ENCODE measurements at regions not wholly inside any gene's neighbourhood (a gene's known extent, or its start where the extent isn't known, plus 50 kb on each side); places are given as distances from the start of the nearest gene placed in this dataset.

DNA sequence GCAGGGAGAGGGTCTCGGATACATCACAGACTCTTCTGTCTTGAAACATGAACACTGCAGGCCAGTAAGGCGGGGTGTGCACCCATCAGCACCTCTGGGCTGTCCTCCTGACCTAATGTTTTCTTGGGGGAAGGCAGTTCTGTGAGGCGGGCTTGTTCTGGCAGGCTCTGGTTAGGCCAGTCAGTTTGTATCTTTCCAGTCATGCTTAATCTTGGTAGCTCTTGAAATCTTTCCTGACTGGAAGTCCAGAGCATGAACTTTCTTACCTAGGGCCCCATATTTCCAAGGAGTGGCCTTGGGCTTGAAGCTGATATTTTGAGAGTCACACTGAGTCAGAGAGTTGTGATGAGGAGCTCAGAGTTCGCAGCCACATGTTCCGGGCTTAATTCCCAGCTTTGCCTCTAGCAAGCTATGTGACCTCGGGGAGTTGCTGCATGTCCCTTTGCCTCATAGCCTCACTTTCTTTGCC lies 54.2 kb upstream of the RASSF6 start:
- 57% methylated on average over 6 of the region's 6 CpGs for WGBS (ENCODE audit: insufficient coverage, insufficient replicate concordance, low lambda C conversion rate, missing lambda C conversion rate)
- ChIA-PET SMC1A (ENCODE audit: uncharacterized antibody, unreplicated experiment) (interaction anchor here (0.6 to 3.1 kb wide), 9 partner anchors 8 to 459 kb away, joined by 3 to 9 read pairs (median 3); no protein-coding TSS in a partner anchor), POLR2A (interaction anchor here (0.6 kb wide), 1 partner anchor 42 kb away, joined by 3 read pairs; no protein-coding TSS in a partner anchor), RAD21 (ENCODE audit: unreplicated experiment) (interaction anchor here (0.6 to 1.4 kb wide), 4 partner anchors 9 to 333 kb away, joined by 3 to 4 read pairs (median 3); no protein-coding TSS in a partner anchor), CTCF (interaction anchor here (0.7 to 6.1 kb wide), 8 partner anchors 11 to 514 kb away, joined by 3 to 43 read pairs (median 5); no protein-coding TSS in a partner anchor)
- no peak for DNase-seq (ENCODE audit: low read depth, low spot score)
- Histone ChIP-seq H4K20me1 (ENCODE audit: control insufficient read depth, insufficient read depth) (no peaks in the 10 kb centered on the region), H3K9ac (ENCODE audit: control insufficient read depth, insufficient read depth, low read length) (no peak overlapping the region), H2AFZ (ENCODE audit: control insufficient read depth, low read depth, low read length) (no peak overlapping the region), H3K27me3 (replicated peaks in 1 of 2; ENCODE audit: control insufficient read depth in 2 of 2, insufficient read depth in 2 of 2, low read length in 1 of 2) (no peaks in the 10 kb centered on the region), H3K9me3 (replicated peaks; ENCODE audit: control insufficient read depth, insufficient read depth, low read length) (no peaks in the 10 kb centered on the region), H3K27ac (ENCODE audit: control insufficient read depth, insufficient read depth) (no peak overlapping the region), H3K36me3 (ENCODE audit: control insufficient read depth in 2 of 2, insufficient read depth in 2 of 2, low read length in 1 of 2) (no peaks in the 10 kb centered on the region), H3K79me2 (ENCODE audit: control insufficient read depth, insufficient read depth, low read length) (no peaks in the 10 kb centered on the region), H3K4me3 (no peak overlapping the region), H3K4me2 (ENCODE audit: control insufficient read depth, insufficient read depth) (no peak overlapping the region), H3K4me1 (ENCODE audit: control insufficient read depth, insufficient read depth, low read length) (no peaks in the 10 kb centered on the region)
- BruUV-seq (replicated peaks) = no TSS peak
- intact Hi-C loops (cut with micrococcal nuclease; ENCODE audit: unreplicated experiment) = no loop called here
- no peak for FAIRE-seq
- no peak for ATAC-seq
- TF ChIP-seq, protein P1, sequence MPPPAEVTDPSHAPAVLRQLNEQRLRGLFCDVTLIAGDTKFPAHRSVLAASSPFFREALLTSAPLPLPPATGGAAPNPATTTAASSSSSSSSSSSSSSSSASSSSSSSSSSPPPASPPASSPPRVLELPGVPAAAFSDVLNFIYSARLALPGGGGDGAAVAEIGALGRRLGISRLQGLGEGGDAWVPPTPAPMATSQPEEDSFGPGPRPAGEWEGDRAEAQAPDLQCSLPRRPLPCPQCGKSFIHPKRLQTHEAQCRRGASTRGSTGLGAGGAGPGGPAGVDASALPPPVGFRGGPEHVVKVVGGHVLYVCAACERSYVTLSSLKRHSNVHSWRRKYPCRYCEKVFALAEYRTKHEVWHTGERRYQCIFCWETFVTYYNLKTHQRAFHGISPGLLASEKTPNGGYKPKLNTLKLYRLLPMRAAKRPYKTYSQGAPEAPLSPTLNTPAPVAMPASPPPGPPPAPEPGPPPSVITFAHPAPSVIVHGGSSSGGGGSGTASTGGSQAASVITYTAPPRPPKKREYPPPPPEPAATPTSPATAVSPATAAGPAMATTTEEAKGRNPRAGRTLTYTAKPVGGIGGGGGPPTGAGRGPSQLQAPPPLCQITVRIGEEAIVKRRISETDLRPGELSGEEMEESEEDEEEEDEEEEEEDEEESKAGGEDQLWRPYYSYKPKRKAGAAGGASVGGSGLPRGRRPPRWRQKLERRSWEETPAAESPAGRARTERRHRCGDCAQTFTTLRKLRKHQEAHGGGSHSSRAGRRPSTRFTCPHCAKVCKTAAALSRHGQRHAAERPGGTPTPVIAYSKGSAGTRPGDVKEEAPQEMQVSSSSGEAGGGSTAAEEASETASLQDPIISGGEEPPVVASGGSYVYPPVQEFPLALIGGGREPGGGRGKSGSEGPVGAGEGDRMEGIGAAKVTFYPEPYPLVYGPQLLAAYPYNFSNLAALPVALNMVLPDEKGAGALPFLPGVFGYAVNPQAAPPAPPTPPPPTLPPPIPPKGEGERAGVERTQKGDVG (CRISPR knock-in tag; IDR thresholded peaks at IDR 0.05) = no peak
- TF ChIP-seq SREBF1 (IDR thresholded peaks at IDR 0.05; ENCODE audit: low read length) (no peak), SIX5 (IDR thresholded peaks at IDR 0.05; ENCODE audit: low read depth, low read length, severe bottlenecking) (no peak), EZH2 (IDR thresholded peaks at IDR 0.05; ENCODE audit: borderline replicate concordance, control insufficient read depth, low read depth, low read length) (no peak), WRNIP1 (IDR thresholded peaks at IDR 0.05; ENCODE audit: borderline replicate concordance, low read depth, low read length) (no peak), POLR2AphosphoS2 (IDR thresholded peaks at IDR 0.05; ENCODE audit: low read depth, low read length) (no peak), POLR2AphosphoS5 (IDR thresholded peaks at IDR 0.05; ENCODE audit: low read length) (no peak), POU2F2 (IDR thresholded peaks at IDR 0.05; ENCODE audit: borderline replicate concordance, low read depth, low read length) (no peak), PML (IDR thresholded peaks at IDR 0.05; ENCODE audit: low read length) (no peak), EGR1 (IDR thresholded peaks at IDR 0.05; ENCODE audit: borderline replicate concordance in 1 of 2, low read depth in 2 of 2, low read length in 2 of 2) (no peak), CHD4 (IDR thresholded peaks at IDR 0.05) (no peak), DPF2 (IDR thresholded peaks at IDR 0.05) (no peak), SRF (IDR thresholded peaks at IDR 0.05; ENCODE audit: low read depth in 2 of 2, low read length in 2 of 2) (no peak)
- TF ChIP-seq, protein P2, sequence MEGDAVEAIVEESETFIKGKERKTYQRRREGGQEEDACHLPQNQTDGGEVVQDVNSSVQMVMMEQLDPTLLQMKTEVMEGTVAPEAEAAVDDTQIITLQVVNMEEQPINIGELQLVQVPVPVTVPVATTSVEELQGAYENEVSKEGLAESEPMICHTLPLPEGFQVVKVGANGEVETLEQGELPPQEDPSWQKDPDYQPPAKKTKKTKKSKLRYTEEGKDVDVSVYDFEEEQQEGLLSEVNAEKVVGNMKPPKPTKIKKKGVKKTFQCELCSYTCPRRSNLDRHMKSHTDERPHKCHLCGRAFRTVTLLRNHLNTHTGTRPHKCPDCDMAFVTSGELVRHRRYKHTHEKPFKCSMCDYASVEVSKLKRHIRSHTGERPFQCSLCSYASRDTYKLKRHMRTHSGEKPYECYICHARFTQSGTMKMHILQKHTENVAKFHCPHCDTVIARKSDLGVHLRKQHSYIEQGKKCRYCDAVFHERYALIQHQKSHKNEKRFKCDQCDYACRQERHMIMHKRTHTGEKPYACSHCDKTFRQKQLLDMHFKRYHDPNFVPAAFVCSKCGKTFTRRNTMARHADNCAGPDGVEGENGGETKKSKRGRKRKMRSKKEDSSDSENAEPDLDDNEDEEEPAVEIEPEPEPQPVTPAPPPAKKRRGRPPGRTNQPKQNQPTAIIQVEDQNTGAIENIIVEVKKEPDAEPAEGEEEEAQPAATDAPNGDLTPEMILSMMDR (IDR thresholded peaks at IDR 0.05 in 2 of 3, conservative IDR thresholded peaks at IDR 0.05 in 1 of 3; ENCODE audit: control insufficient read depth in 2 of 3, extremely low read depth in 1 of 3, insufficient read depth in 1 of 3, low read depth in 3 of 3, low read length in 3 of 3) = no peak
- TF ChIP-seq, protein P3, sequence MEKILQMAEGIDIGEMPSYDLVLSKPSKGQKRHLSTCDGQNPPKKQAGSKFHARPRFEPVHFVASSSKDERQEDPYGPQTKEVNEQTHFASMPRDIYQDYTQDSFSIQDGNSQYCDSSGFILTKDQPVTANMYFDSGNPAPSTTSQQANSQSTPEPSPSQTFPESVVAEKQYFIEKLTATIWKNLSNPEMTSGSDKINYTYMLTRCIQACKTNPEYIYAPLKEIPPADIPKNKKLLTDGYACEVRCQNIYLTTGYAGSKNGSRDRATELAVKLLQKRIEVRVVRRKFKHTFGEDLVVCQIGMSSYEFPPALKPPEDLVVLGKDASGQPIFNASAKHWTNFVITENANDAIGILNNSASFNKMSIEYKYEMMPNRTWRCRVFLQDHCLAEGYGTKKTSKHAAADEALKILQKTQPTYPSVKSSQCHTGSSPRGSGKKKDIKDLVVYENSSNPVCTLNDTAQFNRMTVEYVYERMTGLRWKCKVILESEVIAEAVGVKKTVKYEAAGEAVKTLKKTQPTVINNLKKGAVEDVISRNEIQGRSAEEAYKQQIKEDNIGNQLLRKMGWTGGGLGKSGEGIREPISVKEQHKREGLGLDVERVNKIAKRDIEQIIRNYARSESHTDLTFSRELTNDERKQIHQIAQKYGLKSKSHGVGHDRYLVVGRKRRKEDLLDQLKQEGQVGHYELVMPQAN (conservative IDR thresholded peaks at IDR 0.05) = no peak
- in situ Hi-C loops (cut with MboI) = no loop called here

Measured in GM12878 (cell line).